ENCODE measurements at regions not wholly inside any gene's neighbourhood (a gene's known extent, or its start where the extent isn't known, plus 50 kb on each side); places are given as distances from the start of the nearest gene placed in this dataset.

DNA sequence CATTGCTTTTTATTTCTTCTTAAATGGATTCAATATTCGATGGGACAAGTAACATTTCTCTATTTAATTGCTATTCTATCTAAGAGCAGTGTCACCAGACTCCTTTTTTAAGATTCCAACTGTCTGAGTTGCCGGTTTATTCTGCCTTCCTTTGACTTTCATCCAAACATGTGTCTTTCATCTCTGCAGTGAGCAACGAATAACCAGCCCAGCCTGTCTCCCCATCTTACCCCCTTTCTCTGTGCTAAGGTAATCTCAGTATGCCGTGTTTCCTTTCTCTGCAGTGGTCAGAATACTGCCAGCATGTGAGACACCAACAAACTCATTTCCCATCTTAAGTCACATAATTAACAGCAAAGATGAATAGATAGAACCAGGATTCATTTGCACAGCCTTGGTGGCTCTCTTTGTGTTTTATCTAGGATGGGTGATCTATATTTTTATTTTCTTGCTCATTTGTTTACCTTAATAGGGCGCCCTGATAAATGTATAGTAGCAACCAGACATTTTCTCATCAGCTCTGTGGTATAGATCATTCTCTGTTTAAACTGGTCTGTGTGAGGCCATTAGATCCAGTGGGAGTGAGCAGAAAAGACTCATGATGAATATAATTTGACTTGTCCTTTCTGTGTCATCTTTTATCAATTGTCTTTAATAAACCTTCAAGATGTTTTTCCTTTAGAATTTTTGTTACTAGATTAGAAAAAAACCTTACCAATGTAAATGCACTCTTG is 394.8 kb upstream of the IGFBP7 start:
- H3K4me1 Mint-ChIP-seq (ENCODE audit: low read depth), result no peaks in the 10 kb centered on the region

GRCh38 chr4:57504139-57504538 is 394.0 kb upstream of the IGFBP7 start:
- TF ChIP-seq, protein P1, sequence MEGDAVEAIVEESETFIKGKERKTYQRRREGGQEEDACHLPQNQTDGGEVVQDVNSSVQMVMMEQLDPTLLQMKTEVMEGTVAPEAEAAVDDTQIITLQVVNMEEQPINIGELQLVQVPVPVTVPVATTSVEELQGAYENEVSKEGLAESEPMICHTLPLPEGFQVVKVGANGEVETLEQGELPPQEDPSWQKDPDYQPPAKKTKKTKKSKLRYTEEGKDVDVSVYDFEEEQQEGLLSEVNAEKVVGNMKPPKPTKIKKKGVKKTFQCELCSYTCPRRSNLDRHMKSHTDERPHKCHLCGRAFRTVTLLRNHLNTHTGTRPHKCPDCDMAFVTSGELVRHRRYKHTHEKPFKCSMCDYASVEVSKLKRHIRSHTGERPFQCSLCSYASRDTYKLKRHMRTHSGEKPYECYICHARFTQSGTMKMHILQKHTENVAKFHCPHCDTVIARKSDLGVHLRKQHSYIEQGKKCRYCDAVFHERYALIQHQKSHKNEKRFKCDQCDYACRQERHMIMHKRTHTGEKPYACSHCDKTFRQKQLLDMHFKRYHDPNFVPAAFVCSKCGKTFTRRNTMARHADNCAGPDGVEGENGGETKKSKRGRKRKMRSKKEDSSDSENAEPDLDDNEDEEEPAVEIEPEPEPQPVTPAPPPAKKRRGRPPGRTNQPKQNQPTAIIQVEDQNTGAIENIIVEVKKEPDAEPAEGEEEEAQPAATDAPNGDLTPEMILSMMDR (IDR thresholded peaks at IDR 0.05), result no peak
- DNase-seq (no peak), ATAC-seq (ENCODE audit: poor library complexity) (no peak)
- Histone ChIP-seq H3K4me3 (ENCODE audit: low read length) (no peak overlapping the region), H3K36me3 (ENCODE audit: insufficient read depth, low read length) (no peaks in the 10 kb centered on the region), H3K27me3 (ENCODE audit: control insufficient read depth in 1 of 2, insufficient read depth in 2 of 2, low read length in 2 of 2) (no peaks in the 10 kb centered on the region), H3K9me3 (ENCODE audit: control insufficient read depth in 1 of 2, insufficient read depth in 1 of 2, low read length in 2 of 2) (no peaks in the 10 kb centered on the region), H3K4me1 (ENCODE audit: insufficient read depth, low read length) (no peaks in the 10 kb centered on the region), H3K27ac (ENCODE audit: low read depth in 1 of 2, low read length in 2 of 2) (no peak overlapping the region)
- POLR2A ChIA-PET, result no interaction called here
- Mint-ChIP-seq H3K9me3 (no peaks in the 10 kb centered on the region), H3K27ac (no peak overlapping the region), H3K4me3 (no peak overlapping the region), H3K36me3 (ENCODE audit: low read depth) (no peaks in the 10 kb centered on the region), H3K27me3 (no peaks in the 10 kb centered on the region), H3K4me1 (ENCODE audit: low read depth) (no peaks in the 10 kb centered on the region)
- CTCF ChIA-PET, result no interaction called here
- intact Hi-C loops (cut with DNase I, micrococcal nuclease), result no loop called here

More for the DNA sequence above, 394.8 kb upstream of the IGFBP7 start:
- no peaks in the 10 kb centered on the region for H3K9me3 Mint-ChIP-seq
- H3K27ac Mint-ChIP-seq, result no peak overlapping the region
- DNase-seq, result no peak
- H3K27me3 ChIP-seq (ENCODE audit: control insufficient read depth in 1 of 2, insufficient read depth in 2 of 2, low read length in 2 of 2), result no peaks in the 10 kb centered on the region
- H3K4me3 ChIP-seq (ENCODE audit: low read length), result no peak overlapping the region
- ChIA-PET CTCF (no interaction called here), POLR2A (no interaction called here)
- no peaks in the 10 kb centered on the region for H3K36me3 Mint-ChIP-seq (ENCODE audit: low read depth)
- TF ChIP-seq, protein P1 (IDR thresholded peaks at IDR 0.05), result no peak
- no peaks in the 10 kb centered on the region for H3K27me3 Mint-ChIP-seq
- H3K9me3 ChIP-seq (ENCODE audit: control insufficient read depth in 1 of 2, insufficient read depth in 1 of 2, low read length in 2 of 2), result no peaks in the 10 kb centered on the region
- H3K36me3 ChIP-seq (ENCODE audit: insufficient read depth, low read length), result no peaks in the 10 kb centered on the region
- no peak overlapping the region for H3K4me3 Mint-ChIP-seq
- ATAC-seq (ENCODE audit: poor library complexity), result no peak
- intact Hi-C loops (cut with DNase I, micrococcal nuclease), result no loop called here
- H3K4me1 ChIP-seq (ENCODE audit: insufficient read depth, low read length), result no peaks in the 10 kb centered on the region
- H3K27ac ChIP-seq (ENCODE audit: low read depth in 1 of 2, low read length in 2 of 2), result no peak overlapping the region

DNA sequence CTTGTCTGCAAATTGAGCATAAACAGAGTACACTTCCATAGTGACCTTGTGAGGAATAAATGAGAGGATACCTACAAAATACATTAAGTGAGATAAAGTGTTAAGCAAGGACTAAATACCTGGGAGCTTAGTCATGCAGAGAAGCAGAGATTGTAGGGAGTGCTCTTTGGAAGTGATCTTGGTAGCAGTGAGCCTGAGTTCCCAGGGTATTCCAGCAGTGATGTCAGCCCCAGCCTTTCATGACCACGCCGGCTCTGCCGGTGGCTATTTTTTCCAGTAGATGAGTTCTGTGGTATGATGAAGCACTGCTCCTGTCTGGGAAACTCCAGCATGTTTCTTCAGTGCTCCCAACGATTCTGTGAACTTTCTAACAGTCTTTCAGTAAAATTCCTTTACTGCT is 391.5 kb upstream of the IGFBP7 start:
- no peaks in the 10 kb centered on the region for H3K36me3 ChIP-seq (ENCODE audit: insufficient read depth, low read length)
- H3K27ac ChIP-seq (ENCODE audit: low read depth in 1 of 2, low read length in 2 of 2), result no peak overlapping the region
- intact Hi-C loops (cut with DNase I, micrococcal nuclease), result no loop called here
- Mint-ChIP-seq H3K27me3 (no peaks in the 10 kb centered on the region), H3K36me3 (ENCODE audit: low read depth) (no peaks in the 10 kb centered on the region), H3K4me3 (no peak overlapping the region), H3K27ac (no peak overlapping the region), H3K4me1 (ENCODE audit: low read depth) (no peaks in the 10 kb centered on the region), H3K9me3 (no peaks in the 10 kb centered on the region)
- no peak overlapping the region for H3K4me3 ChIP-seq (ENCODE audit: low read length)
- no peaks in the 10 kb centered on the region for H3K27me3 ChIP-seq (ENCODE audit: control insufficient read depth in 1 of 2, insufficient read depth in 2 of 2, low read length in 2 of 2)
- no peak for DNase-seq
- no peaks in the 10 kb centered on the region for H3K9me3 ChIP-seq (ENCODE audit: control insufficient read depth in 1 of 2, insufficient read depth in 1 of 2, low read length in 2 of 2)
- TF ChIP-seq, protein P1 (IDR thresholded peaks at IDR 0.05), result no peak
- ChIA-PET POLR2A (no interaction called here), CTCF (no interaction called here)
- H3K4me1 ChIP-seq (ENCODE audit: insufficient read depth, low read length), result no peaks in the 10 kb centered on the region
- no peak for ATAC-seq (ENCODE audit: poor library complexity)

All from CD4-positive, alpha-beta T cell (primary cell).